HFF-Myc (cell line): ENCODE measurements at regions not wholly inside any gene's neighbourhood (a gene's known extent, or its start where the extent isn't known, plus 50 kb on each side); places are given as distances from the start of the nearest gene placed in this dataset.

ENCODE experiments used
- DNase-seq: peaks from one replicate; pipeline ENCODE4 v3.0.0-alpha.2; 2011; ENCODE audit warnings: low read depth; ENCODE audit errors: extremely low read depth
- H3K4me3 ChIP-seq: replicated peaks from 2 replicates; pipeline ENCODE4 v1.5.1; 2011; ENCODE audit warnings: low read depth, mild to moderate bottlenecking, control low read depth, low read length
- TF ChIP-seq, protein P1 (sequence below): IDR thresholded peaks from 2 replicates; pipeline ENCODE4 v1.5.1; 2012; ENCODE audit warnings: mild to moderate bottlenecking, low read depth, low read length, control low read depth; ENCODE audit errors: missing control alignments

DNA sequence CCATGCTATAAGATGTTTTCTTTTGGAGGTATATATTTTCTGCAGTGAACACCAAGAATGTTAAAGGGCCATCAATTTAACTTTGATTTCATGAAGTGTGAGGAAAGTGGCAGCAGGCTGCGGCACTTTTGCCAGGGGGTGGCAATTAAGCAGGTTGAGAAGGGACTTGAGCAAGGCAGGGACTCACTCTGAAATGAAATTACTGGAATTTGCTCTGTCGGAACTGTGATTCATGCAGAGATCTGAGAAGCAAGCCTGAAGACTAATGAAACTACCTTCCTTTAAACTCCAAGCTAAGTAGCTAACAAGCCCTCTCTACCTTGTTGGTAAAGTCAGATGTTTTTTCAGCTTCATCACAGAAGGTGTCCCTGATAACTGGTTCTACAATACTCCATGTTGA lies 441.6 kb downstream of the SIPA1L2 start:
- no peak overlapping the region for H3K4me3 ChIP-seq
- TF ChIP-seq, protein P1, sequence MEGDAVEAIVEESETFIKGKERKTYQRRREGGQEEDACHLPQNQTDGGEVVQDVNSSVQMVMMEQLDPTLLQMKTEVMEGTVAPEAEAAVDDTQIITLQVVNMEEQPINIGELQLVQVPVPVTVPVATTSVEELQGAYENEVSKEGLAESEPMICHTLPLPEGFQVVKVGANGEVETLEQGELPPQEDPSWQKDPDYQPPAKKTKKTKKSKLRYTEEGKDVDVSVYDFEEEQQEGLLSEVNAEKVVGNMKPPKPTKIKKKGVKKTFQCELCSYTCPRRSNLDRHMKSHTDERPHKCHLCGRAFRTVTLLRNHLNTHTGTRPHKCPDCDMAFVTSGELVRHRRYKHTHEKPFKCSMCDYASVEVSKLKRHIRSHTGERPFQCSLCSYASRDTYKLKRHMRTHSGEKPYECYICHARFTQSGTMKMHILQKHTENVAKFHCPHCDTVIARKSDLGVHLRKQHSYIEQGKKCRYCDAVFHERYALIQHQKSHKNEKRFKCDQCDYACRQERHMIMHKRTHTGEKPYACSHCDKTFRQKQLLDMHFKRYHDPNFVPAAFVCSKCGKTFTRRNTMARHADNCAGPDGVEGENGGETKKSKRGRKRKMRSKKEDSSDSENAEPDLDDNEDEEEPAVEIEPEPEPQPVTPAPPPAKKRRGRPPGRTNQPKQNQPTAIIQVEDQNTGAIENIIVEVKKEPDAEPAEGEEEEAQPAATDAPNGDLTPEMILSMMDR: no peak
- no peak for DNase-seq

DNA sequence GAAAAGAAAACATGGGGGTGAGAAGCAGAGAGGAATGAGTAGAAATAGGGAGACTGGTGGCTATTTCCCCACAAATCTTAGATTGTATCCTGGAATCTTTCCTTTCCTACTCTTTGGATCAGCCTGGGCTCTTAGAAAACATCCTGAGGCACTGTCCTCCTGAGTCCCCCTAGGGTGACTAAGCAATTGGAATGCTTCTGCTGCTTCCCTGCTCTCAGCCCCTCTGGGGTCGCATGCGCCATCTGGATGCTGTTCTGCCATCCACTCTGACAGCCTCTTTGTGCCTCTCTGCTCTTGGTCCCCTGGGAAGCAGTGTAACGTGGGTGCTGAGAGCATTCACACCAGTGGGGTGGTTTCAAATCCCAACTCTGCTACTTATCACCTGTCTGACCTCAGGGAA lies 443.0 kb downstream of the SIPA1L2 start:
- no peak for DNase-seq
- no peak overlapping the region for H3K4me3 ChIP-seq
- TF ChIP-seq, protein P1: no peak

DNA sequence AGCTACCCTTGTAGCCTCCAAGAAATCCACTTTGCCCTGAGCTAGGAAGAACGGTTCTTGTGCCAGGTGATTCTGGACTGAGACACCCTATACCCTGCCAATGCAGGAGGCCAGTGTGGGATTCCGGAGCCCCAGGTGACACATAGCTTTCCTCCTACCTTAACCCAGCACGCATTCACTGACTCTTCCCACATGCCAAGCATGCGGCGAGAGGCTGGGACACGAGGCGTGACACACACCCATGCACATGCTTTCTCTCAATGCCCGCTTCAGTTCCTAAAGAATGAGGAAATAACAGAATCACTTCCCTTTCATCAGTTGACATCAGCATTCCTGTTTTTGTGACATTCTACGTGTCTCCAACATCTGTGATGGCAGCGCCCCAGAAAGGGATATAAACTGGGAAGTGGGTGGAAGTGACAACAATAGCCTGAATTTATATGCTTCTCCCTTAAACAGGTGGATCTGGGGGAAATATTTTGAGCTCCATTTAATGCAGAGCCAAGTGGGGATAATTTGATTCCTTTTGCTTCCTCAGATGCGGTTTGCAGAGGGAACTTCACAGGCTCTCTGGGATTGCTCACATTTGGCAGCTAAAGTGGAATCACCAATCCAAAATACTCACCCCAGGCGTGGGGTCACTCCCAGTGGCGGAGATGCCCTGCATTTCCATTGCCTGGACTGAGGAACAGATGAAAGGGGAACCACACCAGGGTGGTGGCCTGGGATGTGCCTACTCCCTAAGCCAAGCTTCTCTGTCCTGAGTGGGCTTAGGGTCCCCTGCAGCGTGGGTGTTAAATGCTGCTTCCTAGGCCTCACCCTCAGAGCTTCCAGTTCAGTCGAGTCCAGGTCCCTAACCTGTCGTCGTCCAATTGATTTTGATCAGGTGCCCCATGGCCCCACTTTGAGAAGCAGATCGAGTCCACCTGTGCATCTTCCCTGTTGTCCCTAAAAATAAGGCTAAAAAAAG lies 445.1 kb downstream of the SIPA1L2 start:
- no peak overlapping the region for H3K4me3 ChIP-seq
- TF ChIP-seq, protein P1: no peak
- no peak for DNase-seq

DNA sequence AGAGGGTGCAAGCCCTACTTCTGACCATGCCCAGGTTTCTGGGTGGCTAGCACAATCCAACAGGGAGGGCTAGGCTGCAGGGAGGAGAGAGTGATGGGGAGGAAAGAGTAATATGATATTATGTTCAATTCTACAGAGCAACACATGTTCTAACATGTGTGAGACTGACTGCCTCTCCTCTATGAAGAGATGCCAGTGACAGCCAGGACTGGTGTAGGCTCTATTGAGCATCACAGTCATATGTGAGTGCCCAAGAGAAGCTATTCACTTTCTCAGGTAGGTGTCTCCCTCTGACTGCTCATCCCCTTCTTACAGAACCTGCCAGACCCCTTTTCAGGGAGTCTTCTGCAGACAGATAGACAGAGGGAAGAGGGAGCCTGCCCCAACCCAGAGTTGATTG lies 446.1 kb downstream of the SIPA1L2 start:
- no peak for DNase-seq
- TF ChIP-seq, protein P1: no peak
- no peak overlapping the region for H3K4me3 ChIP-seq

DNA sequence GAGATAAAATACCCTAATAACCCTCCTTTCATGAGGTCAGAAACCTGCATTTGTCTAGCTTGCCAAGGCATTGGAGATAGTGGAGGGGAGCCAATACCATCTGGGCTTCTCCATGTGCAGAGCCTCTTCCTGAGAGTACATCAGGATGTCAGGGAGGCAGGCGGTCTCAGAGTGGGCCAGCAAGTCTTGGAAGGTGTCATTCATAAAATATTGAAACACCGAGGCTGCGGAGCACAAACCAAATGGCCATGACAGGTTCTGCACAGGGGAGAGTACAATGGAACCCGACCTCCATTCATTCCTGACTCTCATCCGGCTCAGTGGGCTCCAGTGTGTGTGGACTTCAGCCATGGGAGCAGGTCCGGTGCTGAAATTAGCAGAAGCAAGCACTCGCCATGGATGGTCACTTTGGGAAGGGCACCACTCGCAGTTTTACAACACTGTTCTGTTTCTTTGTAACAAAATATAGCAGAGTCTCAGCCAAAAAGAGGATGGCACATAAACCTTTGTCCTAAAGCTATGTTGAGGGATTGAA lies 446.6 kb downstream of the SIPA1L2 start:
- no peak for DNase-seq
- H3K4me3 ChIP-seq: no peak overlapping the region
- TF ChIP-seq, protein P1: no peak

DNA sequence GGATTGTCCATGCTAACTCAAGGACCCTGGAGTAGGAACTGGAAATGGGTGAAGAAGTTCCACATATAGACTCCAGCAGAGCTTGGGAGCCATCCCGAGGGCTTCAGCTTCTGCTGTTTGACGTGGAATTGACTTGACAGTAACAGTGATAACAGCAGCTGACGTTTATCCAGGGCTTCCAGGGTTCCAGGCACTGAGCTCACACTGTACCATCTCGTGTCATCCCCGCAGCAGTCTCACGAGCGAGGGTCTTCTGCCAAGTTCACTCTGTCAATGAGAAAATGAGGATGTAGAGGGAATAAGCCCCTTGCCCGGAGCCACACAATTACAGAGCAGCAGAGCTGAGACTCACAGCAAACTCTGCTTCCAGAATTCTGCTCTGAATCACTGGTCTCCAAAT lies 447.7 kb downstream of the SIPA1L2 start:
- DNase-seq: no peak
- TF ChIP-seq, protein P1: no peak
- H3K4me3 ChIP-seq: no peak overlapping the region

DNA sequence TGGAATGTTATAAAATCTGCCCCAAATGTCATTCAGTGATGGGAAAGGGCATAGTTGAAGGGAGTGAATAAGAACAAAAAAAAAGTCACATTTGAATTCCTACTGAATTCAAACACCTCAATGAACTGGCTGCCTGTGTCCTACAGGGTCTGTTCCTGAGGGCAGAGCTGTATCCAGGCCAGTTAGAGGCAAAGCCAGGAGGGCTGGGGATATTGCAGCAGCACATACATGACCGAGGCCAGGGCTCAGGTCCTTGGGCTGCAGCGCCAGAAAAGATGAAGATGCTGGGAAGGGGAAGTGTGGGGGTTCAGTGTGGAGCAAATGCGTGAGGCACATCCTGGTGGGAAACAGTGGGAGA lies 449.2 kb downstream of the SIPA1L2 start:
- no peak for DNase-seq
- H3K4me3 ChIP-seq: no peak overlapping the region
- TF ChIP-seq, protein P1: no peak
